ENCODE measurements at regions not wholly inside any gene's neighbourhood (a gene's known extent, or its start where the extent isn't known, plus 50 kb on each side); places are given as distances from the start of the nearest gene placed in this dataset.
"Not testable (repeated sequence)": the region's sequence is repeated elsewhere in the genome, so short reads cannot be mapped to it uniquely, and the experiment has no call there.

- DNase-seq, result peak in 2 of 3 donors; percentile 18 to 44
- 66 to 71% methylated on average over 1 of the region's 1 CpG for WGBS, 2 donors
- H3K36me3 ChIP-seq (ENCODE audit: control insufficient read depth in 4 of 4, insufficient read depth in 4 of 4, low read length in 4 of 4), result no peaks in the 10 kb centered on the region
- H3K27ac ChIP-seq (ENCODE audit: low read depth in 1 of 2, low read length in 1 of 2), result no peak overlapping the region
- TF ChIP-seq CTCF (IDR thresholded peaks at IDR 0.05; ENCODE audit: control extremely low read depth, extremely low read depth), result no peak
- ATAC-seq (ENCODE audit: insufficient read depth, low FRiP score), result no peak
- H3K9ac ChIP-seq (ENCODE audit: insufficient read depth in 1 of 2, low read length in 2 of 2), result no peak overlapping the region
- no peaks in the 10 kb centered on the region for H3K27me3 ChIP-seq (ENCODE audit: control insufficient read depth in 3 of 3, insufficient read depth in 3 of 3, low read length in 2 of 3)
- H3K4me3 ChIP-seq, result no peak overlapping the region
- H3K4me1 ChIP-seq (ENCODE audit: control insufficient read depth in 5 of 5, insufficient read depth in 5 of 5, low read length in 5 of 5), result no peaks in the 10 kb centered on the region
- H3K9me3 ChIP-seq (ENCODE audit: control insufficient read depth in 4 of 4, insufficient read depth in 3 of 4, low read length in 3 of 4), result no peaks in the 10 kb centered on the region
Observed at GRCh38 chr18:3345885-3346284, 84.0 kb downstream of the MYL12B start.

DNA sequence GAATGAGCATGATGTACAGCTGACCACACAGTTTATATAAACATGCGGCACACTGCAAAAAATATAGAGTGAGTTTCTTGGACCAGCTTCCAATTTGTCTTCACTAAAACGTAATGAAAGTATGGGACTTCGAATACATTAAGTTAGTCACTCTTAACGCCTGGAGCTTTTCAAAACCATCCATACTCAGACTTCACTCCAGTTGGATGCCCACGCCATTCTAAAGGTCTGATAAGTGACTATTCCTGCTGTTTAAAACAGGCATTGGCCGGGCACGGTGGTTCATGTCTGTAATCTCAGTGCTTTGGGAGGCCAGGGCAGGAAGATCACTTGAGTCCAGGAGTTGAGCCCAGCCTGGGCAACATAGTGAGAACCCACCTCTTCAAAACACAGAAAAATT lies 84.6 kb downstream of the MYL12B start:
- H3K9me3 ChIP-seq (ENCODE audit: control insufficient read depth in 4 of 4, insufficient read depth in 3 of 4, low read length in 3 of 4), result no peaks in the 10 kb centered on the region
- H3K4me1 ChIP-seq (ENCODE audit: control insufficient read depth in 5 of 5, insufficient read depth in 5 of 5, low read length in 5 of 5), result no peaks in the 10 kb centered on the region
- H3K27me3 ChIP-seq (ENCODE audit: control insufficient read depth in 3 of 3, insufficient read depth in 3 of 3, low read length in 2 of 3), result no peaks in the 10 kb centered on the region
- no peak overlapping the region for H3K27ac ChIP-seq (ENCODE audit: low read depth in 1 of 2, low read length in 1 of 2)
- no peaks in the 10 kb centered on the region for H3K36me3 ChIP-seq (ENCODE audit: control insufficient read depth in 4 of 4, insufficient read depth in 4 of 4, low read length in 4 of 4)
- WGBS, 2 donors, result 46 to 50% methylated on average over 7 of the region's 7 CpGs
- no peak overlapping the region for H3K9ac ChIP-seq (ENCODE audit: insufficient read depth in 1 of 2, low read length in 2 of 2)
- H3K4me3 ChIP-seq, result no peak overlapping the region
- TF ChIP-seq CTCF (IDR thresholded peaks at IDR 0.05; ENCODE audit: control extremely low read depth, extremely low read depth), result no peak
- DNase-seq (peak in 1 of 3 donors; percentile 4), ATAC-seq (ENCODE audit: insufficient read depth, low FRiP score) (no peak)

DNA sequence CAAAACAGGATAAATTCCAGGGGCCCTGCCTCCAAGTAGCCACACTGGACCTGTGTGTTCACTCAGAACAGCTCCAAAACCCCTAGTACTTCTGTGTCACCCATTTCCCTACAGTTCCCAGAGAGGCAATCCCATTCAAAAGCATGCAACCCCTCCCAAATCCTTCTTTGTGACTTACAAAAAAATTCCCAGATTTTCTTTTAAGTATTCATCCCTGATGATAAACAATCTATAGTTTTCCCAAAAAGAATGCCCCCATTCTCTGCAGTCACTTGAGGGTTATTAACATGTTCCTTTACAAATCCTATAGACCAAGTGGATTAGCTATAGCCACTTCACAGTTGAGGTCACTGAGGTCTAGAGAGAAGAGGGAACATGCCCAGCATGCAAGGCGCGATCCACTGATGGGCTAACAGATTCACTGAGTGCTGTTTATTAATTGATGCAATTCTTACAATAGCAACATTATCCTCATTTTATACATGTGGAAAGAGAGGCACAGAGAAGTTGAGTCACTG lies 85.4 kb downstream of the MYL12B start:
- ATAC-seq (ENCODE audit: insufficient read depth, low FRiP score), result no peak
- Histone ChIP-seq H3K27ac (ENCODE audit: low read depth in 1 of 2, low read length in 1 of 2) (no peak overlapping the region), H3K9me3 (ENCODE audit: control insufficient read depth in 4 of 4, insufficient read depth in 3 of 4, low read length in 3 of 4) (no peaks in the 10 kb centered on the region), H3K36me3 (ENCODE audit: control insufficient read depth in 4 of 4, insufficient read depth in 4 of 4, low read length in 4 of 4) (no peaks in the 10 kb centered on the region), H3K4me1 (ENCODE audit: control insufficient read depth in 5 of 5, insufficient read depth in 5 of 5, low read length in 5 of 5) (no peaks in the 10 kb centered on the region), H3K9ac (ENCODE audit: insufficient read depth in 1 of 2, low read length in 2 of 2) (no peak overlapping the region), H3K4me3 (no peak overlapping the region), H3K27me3 (ENCODE audit: control insufficient read depth in 3 of 3, insufficient read depth in 3 of 3, low read length in 2 of 3) (no peaks in the 10 kb centered on the region)
- no peak for DNase-seq
- WGBS, 2 donors, result 96 to 100% methylated on average over 2 of the region's 2 CpGs
- TF ChIP-seq CTCF (IDR thresholded peaks at IDR 0.05; ENCODE audit: control extremely low read depth, extremely low read depth), result no peak

- ATAC-seq (ENCODE audit: insufficient read depth, low FRiP score) (no peak), DNase-seq (no peak)
- Histone ChIP-seq H3K9me3 (ENCODE audit: control insufficient read depth in 4 of 4, insufficient read depth in 3 of 4, low read length in 3 of 4) (no peaks in the 10 kb centered on the region), H3K4me1 (ENCODE audit: control insufficient read depth in 5 of 5, insufficient read depth in 5 of 5, low read length in 5 of 5) (no peaks in the 10 kb centered on the region), H3K9ac (ENCODE audit: insufficient read depth in 1 of 2, low read length in 2 of 2) (no peak overlapping the region), H3K27ac (ENCODE audit: low read depth in 1 of 2, low read length in 1 of 2) (no peak overlapping the region), H3K4me3 (no peak overlapping the region), H3K27me3 (ENCODE audit: control insufficient read depth in 3 of 3, insufficient read depth in 3 of 3, low read length in 2 of 3) (no peaks in the 10 kb centered on the region), H3K36me3 (ENCODE audit: control insufficient read depth in 4 of 4, insufficient read depth in 4 of 4, low read length in 4 of 4) (no peaks in the 10 kb centered on the region)
- no peak for TF ChIP-seq CTCF (IDR thresholded peaks at IDR 0.05; ENCODE audit: control extremely low read depth, extremely low read depth)
- WGBS, 2 donors, result 93 to 96% methylated on average over 1 of the region's 1 CpG
Observed at GRCh38 chr18:3348176-3348575, 86.2 kb downstream of the MYL12B start.

DNA sequence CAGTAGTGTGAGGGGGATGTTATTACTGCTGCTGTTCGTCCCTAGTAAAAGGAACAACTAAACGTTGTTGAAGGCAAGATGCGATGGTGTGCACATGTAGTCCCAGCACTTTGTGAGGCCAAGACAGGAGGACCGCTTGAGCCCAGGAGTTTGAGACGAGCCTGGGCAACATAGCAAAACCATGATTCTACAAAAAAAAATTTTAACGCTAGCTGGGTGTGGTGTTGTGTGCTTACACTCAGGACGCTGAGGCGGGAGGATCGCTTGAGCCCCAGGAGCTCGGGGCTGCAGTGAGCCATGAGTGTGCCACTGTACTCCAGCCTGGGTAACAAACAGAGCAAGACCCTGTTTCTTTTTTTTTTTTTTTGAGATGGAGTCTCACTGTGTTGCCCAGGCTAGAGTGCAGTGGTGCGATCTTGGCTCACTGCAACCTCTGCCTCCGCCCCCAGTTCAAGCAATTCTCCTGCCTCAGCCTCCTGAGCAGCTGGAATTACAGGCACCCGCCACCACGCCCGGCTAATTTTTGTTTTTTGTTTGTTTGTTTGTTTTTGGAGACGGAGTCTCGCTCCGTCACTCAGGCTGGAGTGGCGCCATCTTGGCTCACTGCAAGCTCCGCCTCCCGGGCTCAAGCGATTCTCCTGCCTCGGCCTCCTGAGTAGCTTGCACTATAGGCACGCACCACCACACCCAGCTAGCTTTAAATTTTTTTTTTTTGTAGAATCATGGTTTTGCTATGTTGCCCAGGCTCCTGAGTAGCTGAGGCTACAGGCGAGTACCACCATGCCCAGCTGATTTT lies 87.3 kb downstream of the MYL12B start:
- H3K4me1 ChIP-seq (ENCODE audit: control insufficient read depth in 5 of 5, insufficient read depth in 5 of 5, low read length in 5 of 5); H3K36me3 ChIP-seq (ENCODE audit: control insufficient read depth in 4 of 4, insufficient read depth in 4 of 4, low read length in 4 of 4); H3K9ac ChIP-seq (ENCODE audit: insufficient read depth in 1 of 2, low read length in 2 of 2); H3K27me3 ChIP-seq (ENCODE audit: control insufficient read depth in 3 of 3, insufficient read depth in 3 of 3, low read length in 2 of 3); H3K4me3 ChIP-seq; H3K9me3 ChIP-seq (ENCODE audit: control insufficient read depth in 4 of 4, insufficient read depth in 3 of 4, low read length in 3 of 4); DNase-seq; H3K27ac ChIP-seq (ENCODE audit: low read depth in 1 of 2, low read length in 1 of 2); ATAC-seq (ENCODE audit: insufficient read depth, low FRiP score): not testable (repeated sequence)
- 96 to 97% methylated on average over 25 of the region's 25 CpGs for WGBS, 2 donors

All from lung (tissue), 11 donors.